Testis (tissue), 2 donors: ENCODE measurements at regions not wholly inside any gene's neighbourhood (a gene's known extent, or its start where the extent isn't known, plus 50 kb on each side); places are given as distances from the start of the nearest gene placed in this dataset.

Experiments
- DNase-seq: peaks from one replicate; pipeline ENCODE4 v3.0.0-alpha.2; 2019
- H3K27ac ChIP-seq, 2 donors: fragments of 200-600 bp; sonication (generic); one replicate each; pipeline ENCODE4 v1.5.1; 2019
- H3K27me3 ChIP-seq: fragments of 200-600 bp; sonication (generic); one replicate; pipeline ENCODE4 v1.5.1; 2019
- H3K36me3 ChIP-seq: fragments of 200-600 bp; sonication (generic); one replicate; pipeline ENCODE4 v1.5.1; 2017; ENCODE audit warnings: low read depth; ENCODE audit errors: missing control alignments
- H3K4me1 ChIP-seq: fragments of 200-600 bp; sonication (generic); one replicate; pipeline ENCODE4 v1.5.1; 2019
- H3K4me3 ChIP-seq, 2 donors: fragments of 200-600 bp; sonication (generic); one replicate each; pipeline ENCODE4 v1.5.1; 2017 to 2019
- H3K9me3 ChIP-seq: fragments of 200-600 bp; sonication (generic); one replicate; pipeline ENCODE4 v1.5.1; 2017
- POLR2A ChIP-seq: fragments of 450-650 bp; IDR thresholded peaks from one replicate; pipeline ENCODE4 v1.6.1; 2017; ENCODE audit warnings: antibody characterized with exemption, mild to moderate bottlenecking, moderate library complexity
- WGBS, 2 donors: methylation state at CpG; one replicate each; pipeline ENCODE4 v1.1.5; 2018; 5-methylcytosine and 5-hydroxymethylcytosine counted together
- intact Hi-C: fragments of 100-400 bp; cut with DNase I; formaldehyde crosslinking; loops from one replicate; pipeline ENCODE4 v1.15.1; 2023; ENCODE audit warnings: low total_unique reads
- TF ChIP-seq, protein P1 (sequence below), 3 experiments: fragments of 450-650 bp in 2 of 3; fragments of 200-600 bp in 1 of 3; sonication (generic) in 1 of 3; IDR thresholded peaks; one replicate each; pipeline ENCODE4 v1.5.1; 2016 to 2019; ENCODE audit warnings: antibody characterized with exemption in 3 of 3, mild to moderate bottlenecking in 2 of 3, moderate library complexity in 1 of 3

DNA sequence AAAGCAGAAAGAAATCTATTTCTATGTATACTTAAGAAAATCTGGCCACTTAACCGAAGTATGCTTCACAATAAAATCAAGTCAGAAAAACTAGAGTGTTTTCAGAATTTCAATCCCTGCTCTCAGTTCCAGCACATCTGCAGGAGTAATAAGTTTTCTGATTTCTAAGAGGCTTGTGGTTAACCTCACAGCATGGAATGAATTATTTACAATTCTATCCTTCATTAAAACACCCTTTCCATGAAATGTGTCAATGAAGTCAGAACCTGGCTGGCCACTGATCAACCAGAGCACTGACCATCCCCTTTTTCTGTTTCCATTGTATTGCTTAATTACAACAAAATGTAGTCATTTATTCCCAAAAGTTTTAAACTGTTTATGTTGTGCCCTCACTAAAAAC, 781.4 kb upstream of the INTU start:
- no peak overlapping the region for H3K4me3 ChIP-seq
- H3K27me3 ChIP-seq = no peaks in the 10 kb centered on the region
- TF ChIP-seq, protein P1, sequence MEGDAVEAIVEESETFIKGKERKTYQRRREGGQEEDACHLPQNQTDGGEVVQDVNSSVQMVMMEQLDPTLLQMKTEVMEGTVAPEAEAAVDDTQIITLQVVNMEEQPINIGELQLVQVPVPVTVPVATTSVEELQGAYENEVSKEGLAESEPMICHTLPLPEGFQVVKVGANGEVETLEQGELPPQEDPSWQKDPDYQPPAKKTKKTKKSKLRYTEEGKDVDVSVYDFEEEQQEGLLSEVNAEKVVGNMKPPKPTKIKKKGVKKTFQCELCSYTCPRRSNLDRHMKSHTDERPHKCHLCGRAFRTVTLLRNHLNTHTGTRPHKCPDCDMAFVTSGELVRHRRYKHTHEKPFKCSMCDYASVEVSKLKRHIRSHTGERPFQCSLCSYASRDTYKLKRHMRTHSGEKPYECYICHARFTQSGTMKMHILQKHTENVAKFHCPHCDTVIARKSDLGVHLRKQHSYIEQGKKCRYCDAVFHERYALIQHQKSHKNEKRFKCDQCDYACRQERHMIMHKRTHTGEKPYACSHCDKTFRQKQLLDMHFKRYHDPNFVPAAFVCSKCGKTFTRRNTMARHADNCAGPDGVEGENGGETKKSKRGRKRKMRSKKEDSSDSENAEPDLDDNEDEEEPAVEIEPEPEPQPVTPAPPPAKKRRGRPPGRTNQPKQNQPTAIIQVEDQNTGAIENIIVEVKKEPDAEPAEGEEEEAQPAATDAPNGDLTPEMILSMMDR (IDR thresholded peaks at IDR 0.05) = no peak
- no peak for TF ChIP-seq POLR2A
- intact Hi-C loops = no loop called here
- no peak for DNase-seq
- H3K9me3 ChIP-seq = no peaks in the 10 kb centered on the region
- H3K36me3 ChIP-seq = no peaks in the 10 kb centered on the region
- H3K4me1 ChIP-seq = no peaks in the 10 kb centered on the region
- no peak overlapping the region for H3K27ac ChIP-seq
- WGBS, 2 donors = 88 to 98% methylated on average over 1 of the region's 1 CpG

DNA sequence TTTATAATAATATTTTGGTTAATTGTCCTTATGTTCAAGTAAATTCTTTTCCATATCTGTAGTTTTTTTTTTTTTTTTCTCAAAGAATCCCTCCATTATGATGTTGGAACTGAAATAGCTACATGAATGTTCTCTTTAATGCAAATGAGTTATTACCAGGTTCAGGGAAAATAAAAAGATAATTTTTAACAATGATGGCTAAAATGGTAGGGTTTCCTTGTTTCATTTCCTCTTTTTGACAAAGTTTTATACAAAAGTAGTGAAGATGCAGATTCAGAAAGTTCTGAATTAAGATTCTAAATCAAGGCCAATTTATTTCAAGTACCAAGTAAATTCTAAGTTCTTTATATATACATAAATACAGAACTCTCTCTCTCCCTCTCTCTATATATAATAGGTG, 779.0 kb upstream of the INTU start:
- Histone ChIP-seq H3K4me3 (no peak overlapping the region), H3K9me3 (no peaks in the 10 kb centered on the region), H3K27ac (no peak overlapping the region), H3K4me1 (no peaks in the 10 kb centered on the region), H3K36me3 (no peaks in the 10 kb centered on the region), H3K27me3 (no peaks in the 10 kb centered on the region)
- TF ChIP-seq, protein P1 (IDR thresholded peaks at IDR 0.05) = no peak
- TF ChIP-seq POLR2A = no peak
- intact Hi-C loops = no loop called here
- no peak for DNase-seq

DNA sequence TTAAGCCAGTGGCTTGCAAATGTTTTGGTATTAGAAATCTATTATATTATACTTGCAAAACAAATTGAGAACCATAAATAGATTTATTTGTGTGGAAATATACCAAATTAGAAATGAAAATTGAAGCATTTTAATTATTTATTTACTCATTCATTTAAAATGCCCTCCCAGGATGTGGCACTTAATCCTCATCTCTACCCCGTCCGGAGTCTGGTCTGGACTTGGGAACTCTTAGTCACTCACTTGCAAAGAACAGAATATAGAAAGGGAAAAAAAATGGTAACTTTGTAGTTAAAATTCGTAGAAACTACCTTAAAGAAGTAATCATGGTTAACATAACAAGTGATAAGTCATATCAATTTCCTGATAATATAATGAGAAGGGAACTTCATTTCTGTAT, 775.9 kb upstream of the INTU start:
- H3K36me3 ChIP-seq = no peaks in the 10 kb centered on the region
- TF ChIP-seq, protein P1 (IDR thresholded peaks at IDR 0.05) = no peak
- no peak for TF ChIP-seq POLR2A
- no peak overlapping the region for H3K27ac ChIP-seq
- intact Hi-C loops = no loop called here
- no peaks in the 10 kb centered on the region for H3K9me3 ChIP-seq
- DNase-seq = no peak
- no peak overlapping the region for H3K4me3 ChIP-seq
- WGBS, 2 donors = 82 to 86% methylated on average over 3 of the region's 3 CpGs
- H3K4me1 ChIP-seq = no peaks in the 10 kb centered on the region
- no peaks in the 10 kb centered on the region for H3K27me3 ChIP-seq

DNA sequence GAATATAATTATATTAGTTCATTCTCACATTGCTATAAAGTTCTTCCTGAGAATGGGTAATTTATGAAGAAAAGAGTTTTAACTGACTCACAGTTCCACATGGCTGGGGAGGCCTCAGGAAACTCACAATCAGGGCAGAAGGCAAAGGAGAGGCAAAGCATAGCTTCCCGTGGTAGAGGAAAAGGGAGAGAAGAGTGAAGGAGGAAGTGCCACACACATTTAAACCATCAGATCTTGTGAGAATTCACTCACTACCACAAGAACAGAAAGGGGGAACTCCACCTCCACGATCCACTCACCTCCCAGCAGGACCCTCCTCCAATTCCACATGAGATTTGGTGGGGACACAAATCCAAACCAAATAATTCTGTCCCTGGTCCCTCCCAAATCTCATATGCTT, 773.4 kb upstream of the INTU start:
- H3K4me1 ChIP-seq = no peaks in the 10 kb centered on the region
- no peak for TF ChIP-seq POLR2A
- TF ChIP-seq, protein P1 (IDR thresholded peaks at IDR 0.05) = no peak
- no peaks in the 10 kb centered on the region for H3K9me3 ChIP-seq
- H3K36me3 ChIP-seq = no peaks in the 10 kb centered on the region
- 78 to 82% methylated on average over 2 of the region's 2 CpGs for WGBS, 2 donors
- DNase-seq = no peak
- no peaks in the 10 kb centered on the region for H3K27me3 ChIP-seq
- intact Hi-C loops = no loop called here
- no peak overlapping the region for H3K27ac ChIP-seq
- H3K4me3 ChIP-seq = no peak overlapping the region

DNA sequence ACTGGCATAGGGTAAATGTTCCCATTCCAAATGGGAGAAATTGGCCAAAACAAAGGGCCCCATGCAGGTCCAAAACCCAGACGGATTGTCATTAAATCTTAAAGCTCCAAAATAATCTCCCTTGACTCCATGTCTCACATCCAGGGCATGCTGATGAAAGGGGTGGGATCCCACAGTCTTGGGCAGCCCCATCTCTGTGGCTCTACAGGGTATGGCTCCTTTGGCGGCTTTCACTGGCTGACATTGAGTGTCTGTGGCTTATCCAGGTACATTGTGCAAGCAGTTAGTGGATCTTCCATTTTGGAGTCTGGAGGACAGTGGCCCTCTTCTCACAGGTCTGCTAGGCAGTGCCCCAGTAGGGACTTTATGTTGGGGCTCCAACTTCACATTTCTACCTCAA, 772.9 kb upstream of the INTU start:
- no peak for TF ChIP-seq POLR2A
- TF ChIP-seq, protein P1 (IDR thresholded peaks at IDR 0.05) = no peak

More for the DNA sequence above, 772.9 kb upstream of the INTU start:
- Histone ChIP-seq H3K36me3 (no peaks in the 10 kb centered on the region), H3K4me3 (no peak overlapping the region), H3K4me1 (no peaks in the 10 kb centered on the region), H3K9me3 (no peaks in the 10 kb centered on the region), H3K27ac (no peak overlapping the region), H3K27me3 (no peaks in the 10 kb centered on the region)
- no peak for DNase-seq
- intact Hi-C loops = no loop called here
- WGBS, 2 donors = 96% methylated on average over 2 of the region's 2 CpGs
